Fibroblast of the aortic adventitia (primary cell): ENCODE measurements at regions not wholly inside any gene's neighbourhood (a gene's known extent, or its start where the extent isn't known, plus 50 kb on each side); places are given as distances from the start of the nearest gene placed in this dataset.

Experiments
- DNase-seq: peaks from one replicate; pipeline ENCODE4 v3.0.0-alpha.2; 2010; ENCODE audit warnings: low read depth
- H3K4me3 ChIP-seq: 2 replicates; pipeline ENCODE4 v1.5.1; 2011; ENCODE audit warnings: low read depth, mild to moderate bottlenecking, control low read depth, low read length, moderate library complexity
- TF ChIP-seq, protein P1 (sequence below): IDR thresholded peaks from 2 replicates; pipeline ENCODE4 v1.5.1; 2011; ENCODE audit warnings: mild to moderate bottlenecking, low read length, control low read depth, inconsistent platforms; ENCODE audit not compliant: insufficient read depth

DNA sequence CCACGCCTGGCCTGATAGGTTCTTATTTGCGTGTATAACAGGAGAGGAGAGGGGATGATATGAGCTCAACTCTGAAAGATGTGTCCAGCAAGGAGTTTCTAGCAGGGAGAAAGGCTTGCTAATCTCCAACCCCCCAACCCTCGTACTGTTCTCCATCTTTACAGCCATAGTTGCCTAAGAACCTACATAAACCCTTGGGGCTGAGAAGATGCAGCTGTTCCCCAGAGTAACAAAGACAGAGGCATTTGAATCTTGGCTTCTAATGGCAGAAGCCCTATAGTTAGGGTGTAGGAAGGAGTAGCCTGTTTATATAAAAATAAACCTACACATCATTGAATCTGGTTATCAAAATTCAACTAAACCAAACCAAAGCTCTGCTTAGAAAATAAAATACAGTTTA lies 631.4 kb upstream of the SLC35B3 start:
- TF ChIP-seq, protein P1, sequence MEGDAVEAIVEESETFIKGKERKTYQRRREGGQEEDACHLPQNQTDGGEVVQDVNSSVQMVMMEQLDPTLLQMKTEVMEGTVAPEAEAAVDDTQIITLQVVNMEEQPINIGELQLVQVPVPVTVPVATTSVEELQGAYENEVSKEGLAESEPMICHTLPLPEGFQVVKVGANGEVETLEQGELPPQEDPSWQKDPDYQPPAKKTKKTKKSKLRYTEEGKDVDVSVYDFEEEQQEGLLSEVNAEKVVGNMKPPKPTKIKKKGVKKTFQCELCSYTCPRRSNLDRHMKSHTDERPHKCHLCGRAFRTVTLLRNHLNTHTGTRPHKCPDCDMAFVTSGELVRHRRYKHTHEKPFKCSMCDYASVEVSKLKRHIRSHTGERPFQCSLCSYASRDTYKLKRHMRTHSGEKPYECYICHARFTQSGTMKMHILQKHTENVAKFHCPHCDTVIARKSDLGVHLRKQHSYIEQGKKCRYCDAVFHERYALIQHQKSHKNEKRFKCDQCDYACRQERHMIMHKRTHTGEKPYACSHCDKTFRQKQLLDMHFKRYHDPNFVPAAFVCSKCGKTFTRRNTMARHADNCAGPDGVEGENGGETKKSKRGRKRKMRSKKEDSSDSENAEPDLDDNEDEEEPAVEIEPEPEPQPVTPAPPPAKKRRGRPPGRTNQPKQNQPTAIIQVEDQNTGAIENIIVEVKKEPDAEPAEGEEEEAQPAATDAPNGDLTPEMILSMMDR, result no peak
- no peak for DNase-seq
- no peak overlapping the region for H3K4me3 ChIP-seq

DNA sequence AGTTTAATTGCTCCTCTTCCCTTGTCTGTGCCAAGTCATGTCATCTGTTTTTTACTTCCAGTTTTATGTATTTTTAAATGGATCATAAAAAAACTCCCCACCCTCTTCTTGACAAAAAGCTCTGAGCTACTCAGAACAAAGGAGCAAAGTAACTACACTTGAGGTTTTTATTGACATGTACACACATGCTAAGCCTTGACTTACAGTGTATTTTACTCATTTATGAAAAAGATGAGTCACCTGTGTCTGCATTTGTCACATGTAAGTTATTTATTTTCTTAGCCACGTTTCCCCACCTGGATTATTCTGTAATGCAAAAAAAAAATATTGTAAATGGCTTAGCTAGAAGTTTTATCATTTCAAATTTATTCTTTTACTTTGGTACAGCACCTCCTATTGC lies 628.8 kb upstream of the SLC35B3 start:
- TF ChIP-seq, protein P1, result no peak
- no peak for DNase-seq
- no peak overlapping the region for H3K4me3 ChIP-seq

DNA sequence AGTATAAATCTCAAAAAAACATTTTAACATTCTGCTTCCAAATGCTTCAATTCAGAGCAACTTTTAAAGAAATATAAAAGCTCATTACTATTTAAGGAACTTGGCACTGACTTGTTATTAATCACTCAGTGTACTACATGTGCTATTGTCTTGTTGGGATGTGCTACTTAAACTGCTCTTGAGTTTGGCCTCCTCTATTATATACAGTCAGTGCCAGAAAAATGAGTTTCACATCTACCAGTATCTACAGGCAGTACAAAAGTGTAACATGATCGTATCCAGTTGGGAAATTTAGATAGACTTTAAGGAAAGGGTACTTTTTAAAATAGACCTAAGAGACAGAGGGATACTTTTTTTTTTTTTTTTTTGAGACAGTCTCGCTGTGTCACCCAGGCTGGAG lies 627.3 kb upstream of the SLC35B3 start:
- no peak for DNase-seq
- TF ChIP-seq, protein P1, result no peak

DNA sequence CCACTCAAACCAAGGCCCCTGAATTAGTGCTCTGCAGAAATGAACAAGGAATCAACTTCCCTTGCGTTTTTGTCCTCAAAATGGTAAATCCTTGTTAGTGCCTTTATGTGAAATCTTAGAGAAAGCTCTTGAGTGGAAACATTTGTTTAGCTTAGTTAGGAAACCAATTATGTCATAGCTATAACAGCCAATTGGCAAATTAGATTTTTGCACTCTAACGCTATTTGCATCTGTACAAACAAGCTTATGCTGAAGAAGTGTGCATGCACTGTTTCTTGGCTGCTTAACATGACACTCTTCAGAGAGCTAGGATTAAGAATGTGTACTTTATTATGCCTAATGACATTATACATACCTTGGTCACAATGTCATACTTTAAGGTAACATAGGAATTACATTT lies 622.6 kb upstream of the SLC35B3 start:
- no peak for DNase-seq
- TF ChIP-seq, protein P1, result no peak
- no peak overlapping the region for H3K4me3 ChIP-seq

More for the DNA sequence above, 627.3 kb upstream of the SLC35B3 start:
- H3K4me3 ChIP-seq, result no peak overlapping the region

DNA sequence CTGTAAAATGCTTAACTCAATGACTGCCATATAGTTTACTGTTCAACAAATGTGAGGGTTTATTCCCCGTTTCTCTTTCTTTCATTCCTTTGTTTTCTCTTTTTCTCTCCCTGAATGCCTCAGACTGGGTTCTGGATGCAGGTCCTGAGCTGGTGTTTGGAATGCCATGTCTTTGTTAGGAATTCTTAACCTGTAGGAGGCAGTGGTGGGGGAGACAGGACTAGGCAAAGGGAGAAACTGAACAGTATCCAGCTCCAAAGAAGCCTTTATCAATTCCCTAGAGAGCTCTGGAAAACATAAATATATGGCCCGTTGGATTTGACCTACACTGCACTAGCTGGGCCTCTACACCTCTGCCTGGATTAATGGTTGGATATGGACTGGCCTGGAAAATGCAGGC lies 621.2 kb upstream of the SLC35B3 start:
- TF ChIP-seq, protein P1, result no peak
- H3K4me3 ChIP-seq, result no peak overlapping the region
- no peak for DNase-seq

DNA sequence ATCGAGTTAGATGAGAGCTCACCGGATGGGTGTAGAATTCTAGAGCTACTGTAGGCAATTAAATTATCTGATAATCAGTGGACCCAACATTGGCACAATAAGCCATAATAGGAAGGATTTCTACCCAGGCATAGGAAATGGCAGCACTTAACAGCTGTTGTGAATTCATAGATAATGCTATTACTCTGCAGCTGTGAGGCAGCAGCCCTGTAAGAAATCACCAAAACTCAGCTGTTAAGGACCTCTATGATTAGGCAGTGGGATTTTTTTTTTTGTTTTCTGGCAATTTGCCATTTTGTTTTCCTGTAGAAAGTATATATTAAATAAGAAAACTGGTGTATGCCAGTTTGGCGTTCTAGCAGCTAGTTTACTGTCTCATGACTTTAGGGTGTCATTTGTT lies 609.1 kb upstream of the SLC35B3 start:
- H3K4me3 ChIP-seq, result no peak overlapping the region
- TF ChIP-seq, protein P1, result no peak
- DNase-seq, result no peak

DNA sequence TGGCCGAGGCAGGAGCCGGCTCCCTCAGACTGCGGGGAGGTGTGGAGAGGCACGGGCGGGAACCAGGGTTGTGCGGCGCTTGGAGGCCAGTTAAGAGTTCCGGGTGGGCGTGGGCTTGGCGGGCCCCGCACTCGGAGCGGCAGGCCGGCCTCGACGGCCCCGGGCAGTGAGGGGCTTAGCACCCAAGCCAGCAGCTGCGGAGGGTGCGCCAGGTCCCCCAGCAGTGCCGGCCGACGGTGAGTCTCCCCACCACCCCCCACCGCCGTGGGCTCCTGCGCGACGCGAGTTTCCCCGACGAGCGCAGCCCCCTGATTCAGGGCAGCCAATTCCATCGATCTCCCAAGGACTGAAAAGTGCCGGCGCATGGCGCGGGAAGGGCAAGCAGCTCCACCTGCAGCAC lies 605.4 kb upstream of the SLC35B3 start:
- H3K4me3 ChIP-seq, result no peak overlapping the region
- no peak for DNase-seq
- TF ChIP-seq, protein P1, result no peak
